HFF-Myc (cell line): ENCODE measurements at regions not wholly inside any gene's neighbourhood (a gene's known extent, or its start where the extent isn't known, plus 50 kb on each side); places are given as distances from the start of the nearest gene placed in this dataset.

Experiments
- DNase-seq: peaks from one replicate; pipeline ENCODE4 v3.0.0-alpha.2; 2011; ENCODE audit warnings: low read depth; ENCODE audit errors: extremely low read depth
- H3K4me3 ChIP-seq: replicated peaks from 2 replicates; pipeline ENCODE4 v1.5.1; 2011; ENCODE audit warnings: low read depth, mild to moderate bottlenecking, control low read depth, low read length
- CTCF ChIP-seq: IDR thresholded peaks from 2 replicates; pipeline ENCODE4 v1.5.1; 2012; ENCODE audit warnings: mild to moderate bottlenecking, low read depth, low read length, control low read depth; ENCODE audit errors: missing control alignments

- no peak for DNase-seq
- no peak for TF ChIP-seq CTCF
- H3K4me3 ChIP-seq = no peak overlapping the region
These were observed 198.6 kb upstream of the CDH6 start for GRCh38 chr5:30994902-30995301.

- no peak for DNase-seq
These were observed 199.3 kb upstream of the CDH6 start for GRCh38 chr5:30994176-30994575.

GRCh38 chr5:30991462-30991861 lies 202.0 kb upstream of the CDH6 start:
- H3K4me3 ChIP-seq = no peak overlapping the region
- no peak for DNase-seq
- TF ChIP-seq CTCF = no peak

More at GRCh38 chr5:30994176-30994575, 199.3 kb upstream of the CDH6 start:
- no peak for TF ChIP-seq CTCF
- no peak overlapping the region for H3K4me3 ChIP-seq

GRCh38 chr5:30981576-30981975 lies 211.9 kb upstream of the CDH6 start:
- DNase-seq = no peak
- no peak overlapping the region for H3K4me3 ChIP-seq
- no peak for TF ChIP-seq CTCF

- TF ChIP-seq CTCF = no peak
These were observed 224.5 kb upstream of the CDH6 start for GRCh38 chr5:30968971-30969370.

GRCh38 chr5:30960036-30960435 lies 233.4 kb upstream of the CDH6 start:
- no peak for DNase-seq
- H3K4me3 ChIP-seq = no peak overlapping the region
- no peak for TF ChIP-seq CTCF

More at GRCh38 chr5:30968971-30969370, 224.5 kb upstream of the CDH6 start:
- H3K4me3 ChIP-seq = no peak overlapping the region
- no peak for DNase-seq

GRCh38 chr5:30959238-30959637 lies 234.2 kb upstream of the CDH6 start:
- H3K4me3 ChIP-seq = no peak overlapping the region
- DNase-seq = no peak
- no peak for TF ChIP-seq CTCF
